ENCODE measurements at regions not wholly inside any gene's neighbourhood (a gene's known extent, or its start where the extent isn't known, plus 50 kb on each side); places are given as distances from the start of the nearest gene placed in this dataset.

- no peak for TF ChIP-seq CTCF (IDR thresholded peaks at IDR 0.05)
- H3K4me3 ChIP-seq (replicated peaks in 1 of 3; ENCODE audit: low read depth in 2 of 3, low read length in 3 of 3) = no peak overlapping the region
- intact Hi-C loops (cut with micrococcal nuclease) = no loop called here
- Mint-ChIP-seq H3K36me3 (no peaks in the 10 kb centered on the region), H3K27ac (no peak overlapping the region), H3K9me3 (peaks cover 0 to 2% (median 0%) of the 10 kb centered on the region in 7 donors), H3K4me1 (no peaks in the 10 kb centered on the region), H3K4me3 (no peak overlapping the region), H3K27me3 (ENCODE audit: low read depth in 3 of 3) (peaks cover 0 to under 1% (median 0%) of the 10 kb centered on the region in 3 donors)
- no peak overlapping the region for H3K9ac ChIP-seq (ENCODE audit: insufficient read depth, low read length, poor library complexity, severe bottlenecking)
- no peaks in the 10 kb centered on the region for H3K36me3 ChIP-seq (replicated peaks in 1 of 2; ENCODE audit: control insufficient read depth in 1 of 2, insufficient read depth in 2 of 2, low read length in 2 of 2)
- H3K27ac ChIP-seq (ENCODE audit: low read depth in 1 of 2, low read length in 2 of 2) = no peak overlapping the region
- H3K4me2 ChIP-seq (replicated peaks; ENCODE audit: extremely low read depth, low read length, poor library complexity, severe bottlenecking) = no peak overlapping the region
- no peaks in the 10 kb centered on the region for H3K79me2 ChIP-seq (ENCODE audit: insufficient read depth, low read length)
- no peaks in the 10 kb centered on the region for H3K9me3 ChIP-seq (replicated peaks in 1 of 2; ENCODE audit: control insufficient read depth in 1 of 2, insufficient read depth in 1 of 2, low read length in 2 of 2)
- DNase-seq = no peak
- H3K27me3 ChIP-seq (ENCODE audit: control insufficient read depth in 2 of 2, insufficient read depth in 2 of 2, low read length in 2 of 2) = no peaks in the 10 kb centered on the region
- no CpG with 5 or more reads among the region's 5 CpGs for WGBS (ENCODE audit: insufficient coverage)
- H4K20me1 ChIP-seq (ENCODE audit: insufficient read depth, low read length) = no peaks in the 10 kb centered on the region
- H3K4me1 ChIP-seq (ENCODE audit: control insufficient read depth in 1 of 2, insufficient read depth in 2 of 2, low read length in 2 of 2) = no peaks in the 10 kb centered on the region
- no peak overlapping the region for H2AFZ ChIP-seq (ENCODE audit: insufficient read depth, low read depth, low read length, poor library complexity, severe bottlenecking)
These were observed 352.7 kb upstream of the SLC39A10 start for GRCh38 chr2:195304310-195304709.

- Histone ChIP-seq H3K27ac (ENCODE audit: low read depth in 1 of 2, low read length in 2 of 2) (no peak overlapping the region), H3K36me3 (replicated peaks in 1 of 2; ENCODE audit: control insufficient read depth in 1 of 2, insufficient read depth in 2 of 2, low read length in 2 of 2) (no peaks in the 10 kb centered on the region), H3K4me3 (replicated peaks in 1 of 3; ENCODE audit: low read depth in 2 of 3, low read length in 3 of 3) (no peak overlapping the region), H3K79me2 (ENCODE audit: insufficient read depth, low read length) (no peaks in the 10 kb centered on the region), H3K9ac (ENCODE audit: insufficient read depth, low read length, poor library complexity, severe bottlenecking) (no peak overlapping the region), H4K20me1 (ENCODE audit: insufficient read depth, low read length) (no peaks in the 10 kb centered on the region), H3K9me3 (replicated peaks in 1 of 2; ENCODE audit: control insufficient read depth in 1 of 2, insufficient read depth in 1 of 2, low read length in 2 of 2) (no peaks in the 10 kb centered on the region), H2AFZ (ENCODE audit: insufficient read depth, low read depth, low read length, poor library complexity, severe bottlenecking) (no peak overlapping the region), H3K27me3 (ENCODE audit: control insufficient read depth in 2 of 2, insufficient read depth in 2 of 2, low read length in 2 of 2) (no peaks in the 10 kb centered on the region), H3K4me2 (replicated peaks; ENCODE audit: extremely low read depth, low read length, poor library complexity, severe bottlenecking) (no peak overlapping the region), H3K4me1 (ENCODE audit: control insufficient read depth in 1 of 2, insufficient read depth in 2 of 2, low read length in 2 of 2) (no peaks in the 10 kb centered on the region)
- intact Hi-C loops (cut with micrococcal nuclease) = no loop called here
- H3K27me3 Mint-ChIP-seq (ENCODE audit: low read depth in 3 of 3) = no peaks in the 10 kb centered on the region
- H3K4me3 Mint-ChIP-seq = no peak overlapping the region
- no peak for DNase-seq
- no peaks in the 10 kb centered on the region for H3K36me3 Mint-ChIP-seq
- no CpG with 5 or more reads among the region's 2 CpGs for WGBS (ENCODE audit: insufficient coverage)
- no peak for TF ChIP-seq CTCF (IDR thresholded peaks at IDR 0.05)
- H3K27ac Mint-ChIP-seq = no peak overlapping the region
- no peaks in the 10 kb centered on the region for H3K4me1 Mint-ChIP-seq
- H3K9me3 Mint-ChIP-seq = peaks cover 0 to 4% (median 2%) of the 10 kb centered on the region in 7 donors
These were observed 356.4 kb upstream of the SLC39A10 start for GRCh38 chr2:195300631-195301030.

All from CD14-positive monocyte (primary cell).